T-helper 17 cell (primary cell): ENCODE measurements at regions not wholly inside any gene's neighbourhood (a gene's known extent, or its start where the extent isn't known, plus 50 kb on each side); places are given as distances from the start of the nearest gene placed in this dataset.
"Not testable (repeated sequence)": the region's sequence is repeated elsewhere in the genome, so short reads cannot be mapped to it uniquely, and the experiment has no call there.

ENCODE experiments used
- ATAC-seq: fragments of 150-1000 bp; cut with Tn5 transposase; 2 replicates; pipeline ENCODE4 v1.10.0; 2021; ENCODE audit warnings: mild to moderate bottlenecking, moderate library complexity
- DNase-seq, 3 donors: peaks; one replicate each; pipeline versions ENCODE4 v3.0.0 to v3.0.0-alpha.2; 2020 to 2021
- H3K9me3 ChIP-seq: one replicate; pipeline ENCODE4 v1.7.0; 2013; ENCODE audit warnings: low read length, mild to moderate bottlenecking; ENCODE audit not compliant: control insufficient read depth, poor library complexity, severe bottlenecking
- H3K27ac Mint-ChIP-seq: one replicate; pipeline ENCODE4 v1.8.0; 2022; ENCODE audit warnings: mild to moderate bottlenecking, moderate library complexity, mixed read lengths
- H3K27me3 Mint-ChIP-seq: one replicate; pipeline ENCODE4 v1.8.0; 2022; ENCODE audit warnings: mixed read lengths
- H3K36me3 Mint-ChIP-seq: one replicate; pipeline ENCODE4 v1.8.0; 2022; ENCODE audit warnings: low read depth, mixed read lengths
- H3K4me1 Mint-ChIP-seq: one replicate; pipeline ENCODE4 v1.8.0; 2022; ENCODE audit warnings: mild to moderate bottlenecking, mixed read lengths
- H3K4me3 Mint-ChIP-seq: one replicate; pipeline ENCODE4 v1.8.0; 2022; ENCODE audit warnings: mild to moderate bottlenecking, moderate library complexity, mixed read lengths

- not testable (repeated sequence) for H3K4me3 Mint-ChIP-seq, H3K27me3 Mint-ChIP-seq, ATAC-seq, DNase-seq, H3K27ac Mint-ChIP-seq, H3K4me1 Mint-ChIP-seq, H3K9me3 ChIP-seq, H3K36me3 Mint-ChIP-seq
Observed at GRCh38 chr7:75254238-75254637, 141.2 kb upstream of the TRIM73 start.

GRCh38 chr7:75257442-75257841 is 138.0 kb upstream of the TRIM73 start:
- H3K36me3 Mint-ChIP-seq, H3K9me3 ChIP-seq, H3K27me3 Mint-ChIP-seq, H3K4me1 Mint-ChIP-seq, H3K27ac Mint-ChIP-seq, DNase-seq, H3K4me3 Mint-ChIP-seq, ATAC-seq: not testable (repeated sequence)

GRCh38 chr7:75259454-75260003 is 135.9 kb upstream of the TRIM73 start:
- H3K27me3 Mint-ChIP-seq, H3K27ac Mint-ChIP-seq: not testable (repeated sequence)

GRCh38 chr7:75261660-75262059 is 133.8 kb upstream of the TRIM73 start:
- H3K9me3 ChIP-seq, H3K4me3 Mint-ChIP-seq, DNase-seq, H3K4me1 Mint-ChIP-seq, ATAC-seq, H3K27me3 Mint-ChIP-seq, H3K27ac Mint-ChIP-seq, H3K36me3 Mint-ChIP-seq: not testable (repeated sequence)

More at GRCh38 chr7:75259454-75260003, 135.9 kb upstream of the TRIM73 start:
- DNase-seq, H3K36me3 Mint-ChIP-seq, ATAC-seq, H3K4me1 Mint-ChIP-seq, H3K4me3 Mint-ChIP-seq, H3K9me3 ChIP-seq: not testable (repeated sequence)

- DNase-seq, H3K4me3 Mint-ChIP-seq, H3K9me3 ChIP-seq, H3K36me3 Mint-ChIP-seq, H3K27me3 Mint-ChIP-seq, ATAC-seq, H3K4me1 Mint-ChIP-seq, H3K27ac Mint-ChIP-seq: not testable (repeated sequence)
Observed at GRCh38 chr7:75268158-75268557, 127.3 kb upstream of the TRIM73 start.

- DNase-seq, H3K27ac Mint-ChIP-seq, H3K9me3 ChIP-seq, H3K4me1 Mint-ChIP-seq, H3K36me3 Mint-ChIP-seq, H3K27me3 Mint-ChIP-seq, ATAC-seq, H3K4me3 Mint-ChIP-seq: not testable (repeated sequence)
Observed at GRCh38 chr7:75269159-75269558, 126.3 kb upstream of the TRIM73 start.

- ATAC-seq, H3K4me3 Mint-ChIP-seq, H3K27ac Mint-ChIP-seq, DNase-seq, H3K9me3 ChIP-seq, H3K4me1 Mint-ChIP-seq, H3K36me3 Mint-ChIP-seq, H3K27me3 Mint-ChIP-seq: not testable (repeated sequence)
Observed at GRCh38 chr7:75274114-75274513, 121.3 kb upstream of the TRIM73 start.
